ENCODE measurements at regions not wholly inside any gene's neighbourhood (a gene's known extent, or its start where the extent isn't known, plus 50 kb on each side); places are given as distances from the start of the nearest gene placed in this dataset.

- TF ChIP-seq CHD4 (IDR thresholded peaks at IDR 0.05) (no peak), HCFC1 (IDR thresholded peaks at IDR 0.05; ENCODE audit: low read length) (no peak)
Measured at GRCh38 chr20:48544402-48545339, 283.1 kb downstream of the PREX1 start.
